ENCODE measurements at regions not wholly inside any gene's neighbourhood (a gene's known extent, or its start where the extent isn't known, plus 50 kb on each side); places are given as distances from the start of the nearest gene placed in this dataset.

DNA sequence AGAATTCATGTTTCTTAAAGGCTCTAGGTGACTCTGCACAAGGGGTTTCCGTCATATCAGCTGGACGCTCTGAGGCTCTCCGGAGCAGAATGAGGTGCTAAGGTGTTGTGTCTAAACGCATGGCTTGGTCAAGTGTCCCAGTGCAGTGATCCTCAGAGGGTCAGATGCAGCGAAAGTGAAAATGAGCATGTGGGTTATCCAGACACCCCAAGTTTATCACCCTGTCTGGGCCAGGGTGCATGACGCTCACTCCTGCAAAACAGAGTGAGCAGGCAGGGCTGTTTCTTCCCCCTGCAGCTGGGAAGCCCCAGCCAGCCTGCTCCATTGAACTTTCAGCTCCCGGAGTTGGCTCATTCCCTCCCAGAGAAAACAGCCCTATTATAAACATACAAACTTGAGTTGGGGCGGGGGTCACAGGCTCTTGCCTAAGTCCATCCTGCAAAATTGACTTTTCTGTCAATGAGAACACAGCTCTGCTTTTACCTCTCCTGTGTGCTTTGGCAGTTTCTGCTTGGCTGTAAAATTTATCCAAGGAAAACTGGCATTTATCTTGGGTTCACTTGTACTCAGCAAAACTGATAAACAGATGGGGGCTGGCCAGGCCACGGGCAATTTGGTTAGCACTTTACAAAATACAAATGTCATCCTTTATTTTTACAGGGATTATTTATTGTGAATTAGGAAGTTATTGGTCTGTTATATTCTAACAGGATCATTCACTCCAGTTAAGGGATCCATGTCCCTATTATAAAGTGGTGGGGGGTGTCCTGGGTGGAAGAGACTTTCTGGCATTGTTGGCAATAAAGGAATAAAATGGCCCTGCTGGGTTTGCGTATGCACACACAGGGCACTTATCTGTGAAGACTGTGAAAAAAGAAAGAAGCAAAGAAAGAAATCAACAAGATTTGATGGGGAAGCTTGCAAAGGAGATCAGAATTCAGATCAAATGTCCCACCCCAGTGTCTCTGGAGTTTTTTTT lies 154.9 kb downstream of the FOXA2 start (continued):
- TF ChIP-seq, protein P1, sequence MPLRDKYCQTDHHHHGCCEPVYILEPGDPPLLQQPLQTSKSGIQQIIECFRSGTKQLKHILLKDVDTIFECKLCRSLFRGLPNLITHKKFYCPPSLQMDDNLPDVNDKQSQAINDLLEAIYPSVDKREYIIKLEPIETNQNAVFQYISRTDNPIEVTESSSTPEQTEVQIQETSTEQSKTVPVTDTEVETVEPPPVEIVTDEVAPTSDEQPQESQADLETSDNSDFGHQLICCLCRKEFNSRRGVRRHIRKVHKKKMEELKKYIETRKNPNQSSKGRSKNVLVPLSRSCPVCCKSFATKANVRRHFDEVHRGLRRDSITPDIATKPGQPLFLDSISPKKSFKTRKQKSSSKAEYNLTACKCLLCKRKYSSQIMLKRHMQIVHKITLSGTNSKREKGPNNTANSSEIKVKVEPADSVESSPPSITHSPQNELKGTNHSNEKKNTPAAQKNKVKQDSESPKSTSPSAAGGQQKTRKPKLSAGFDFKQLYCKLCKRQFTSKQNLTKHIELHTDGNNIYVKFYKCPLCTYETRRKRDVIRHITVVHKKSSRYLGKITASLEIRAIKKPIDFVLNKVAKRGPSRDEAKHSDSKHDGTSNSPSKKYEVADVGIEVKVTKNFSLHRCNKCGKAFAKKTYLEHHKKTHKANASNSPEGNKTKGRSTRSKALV (CRISPR knock-in tag; IDR thresholded peaks at IDR 0.05) = peak; percentile 90
- TF ChIP-seq ZNF282 (IDR thresholded peaks at IDR 0.05; ENCODE audit: partially characterized antibody) (no peak), ZNF143 (CRISPR knock-in tag; IDR thresholded peaks at IDR 0.05) (no peak; the same call in 1 of the 2 replicates), ZNF468 (CRISPR knock-in tag; IDR thresholded peaks at IDR 0.05) (no peak), CHD2 (IDR thresholded peaks at IDR 0.05; ENCODE audit: low read depth, low read length) (no peak), ZNF274 (CRISPR knock-in tag; IDR thresholded peaks at IDR 0.05) (no peak), ZNF749 (CRISPR knock-in tag; IDR thresholded peaks at IDR 0.05; ENCODE audit: borderline replicate concordance) (no peak), SMC3 (IDR thresholded peaks at IDR 0.05; ENCODE audit: low read length) (peak; percentile 26; the same call in 1 of the 2 replicates), TRIM24 (CRISPR knock-in tag; IDR thresholded peaks at IDR 0.05) (0 out of 2 replicates have a peak, but pooled peaks have one; percentile 59), ZNF350 (CRISPR knock-in tag; IDR thresholded peaks at IDR 0.05; ENCODE audit: borderline replicate concordance, low read depth) (peak; percentile 73; the same call in 1 of the 2 replicates)
- TF ChIP-seq, protein P2, sequence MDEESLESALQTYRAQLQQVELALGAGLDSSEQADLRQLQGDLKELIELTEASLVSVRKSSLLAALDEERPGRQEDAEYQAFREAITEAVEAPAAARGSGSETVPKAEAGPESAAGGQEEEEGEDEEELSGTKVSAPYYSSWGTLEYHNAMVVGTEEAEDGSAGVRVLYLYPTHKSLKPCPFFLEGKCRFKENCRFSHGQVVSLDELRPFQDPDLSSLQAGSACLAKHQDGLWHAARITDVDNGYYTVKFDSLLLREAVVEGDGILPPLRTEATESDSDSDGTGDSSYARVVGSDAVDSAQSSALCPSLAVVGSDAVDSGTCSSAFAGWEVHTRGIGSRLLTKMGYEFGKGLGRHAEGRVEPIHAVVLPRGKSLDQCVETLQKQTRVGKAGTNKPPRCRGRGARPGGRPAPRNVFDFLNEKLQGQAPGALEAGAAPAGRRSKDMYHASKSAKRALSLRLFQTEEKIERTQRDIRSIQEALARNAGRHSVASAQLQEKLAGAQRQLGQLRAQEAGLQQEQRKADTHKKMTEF (CRISPR knock-in tag; IDR thresholded peaks at IDR 0.05) = peak; percentile 91
- TF ChIP-seq, protein P3, sequence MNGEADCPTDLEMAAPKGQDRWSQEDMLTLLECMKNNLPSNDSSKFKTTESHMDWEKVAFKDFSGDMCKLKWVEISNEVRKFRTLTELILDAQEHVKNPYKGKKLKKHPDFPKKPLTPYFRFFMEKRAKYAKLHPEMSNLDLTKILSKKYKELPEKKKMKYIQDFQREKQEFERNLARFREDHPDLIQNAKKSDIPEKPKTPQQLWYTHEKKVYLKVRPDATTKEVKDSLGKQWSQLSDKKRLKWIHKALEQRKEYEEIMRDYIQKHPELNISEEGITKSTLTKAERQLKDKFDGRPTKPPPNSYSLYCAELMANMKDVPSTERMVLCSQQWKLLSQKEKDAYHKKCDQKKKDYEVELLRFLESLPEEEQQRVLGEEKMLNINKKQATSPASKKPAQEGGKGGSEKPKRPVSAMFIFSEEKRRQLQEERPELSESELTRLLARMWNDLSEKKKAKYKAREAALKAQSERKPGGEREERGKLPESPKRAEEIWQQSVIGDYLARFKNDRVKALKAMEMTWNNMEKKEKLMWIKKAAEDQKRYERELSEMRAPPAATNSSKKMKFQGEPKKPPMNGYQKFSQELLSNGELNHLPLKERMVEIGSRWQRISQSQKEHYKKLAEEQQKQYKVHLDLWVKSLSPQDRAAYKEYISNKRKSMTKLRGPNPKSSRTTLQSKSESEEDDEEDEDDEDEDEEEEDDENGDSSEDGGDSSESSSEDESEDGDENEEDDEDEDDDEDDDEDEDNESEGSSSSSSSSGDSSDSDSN (CRISPR knock-in tag; IDR thresholded peaks at IDR 0.05) = no peak; the same call in 1 of the 2 replicates
- TF ChIP-seq, protein P4, sequence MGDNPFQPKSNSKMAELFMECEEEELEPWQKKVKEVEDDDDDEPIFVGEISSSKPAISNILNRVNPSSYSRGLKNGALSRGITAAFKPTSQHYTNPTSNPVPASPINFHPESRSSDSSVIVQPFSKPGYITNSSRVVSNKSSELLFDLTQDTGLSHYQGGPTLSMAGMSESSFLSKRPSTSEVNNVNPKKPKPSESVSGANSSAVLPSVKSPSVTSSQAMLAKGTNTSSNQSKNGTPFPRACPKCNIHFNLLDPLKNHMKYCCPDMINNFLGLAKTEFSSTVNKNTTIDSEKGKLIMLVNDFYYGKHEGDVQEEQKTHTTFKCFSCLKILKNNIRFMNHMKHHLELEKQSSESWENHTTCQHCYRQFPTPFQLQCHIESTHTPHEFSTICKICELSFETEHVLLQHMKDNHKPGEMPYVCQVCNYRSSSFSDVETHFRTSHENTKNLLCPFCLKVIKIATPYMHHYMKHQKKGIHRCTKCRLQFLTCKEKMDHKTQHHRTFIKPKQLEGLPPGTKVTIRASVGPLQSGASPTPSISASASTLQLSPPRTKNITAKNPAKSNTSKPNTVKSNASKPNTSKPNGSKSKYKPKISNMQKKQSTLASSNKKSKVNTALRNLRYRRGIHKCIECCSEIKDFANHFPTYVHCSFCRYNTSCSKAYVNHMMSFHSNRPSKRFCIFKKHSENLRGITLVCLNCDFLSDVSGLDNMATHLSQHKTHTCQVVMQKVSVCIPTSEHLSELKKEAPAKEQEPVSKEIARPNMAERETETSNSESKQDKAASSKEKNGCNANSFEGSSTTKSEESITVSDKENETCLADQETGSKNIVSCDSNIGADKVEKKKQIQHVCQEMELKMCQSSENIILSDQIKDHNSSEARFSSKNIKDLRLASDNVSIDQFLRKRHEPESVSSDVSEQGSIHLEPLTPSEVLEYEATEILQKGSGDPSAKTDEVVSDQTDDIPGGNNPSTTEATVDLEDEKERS (CRISPR knock-in tag; IDR thresholded peaks at IDR 0.05) = peak; percentile 67; the same call in 1 of the 2 replicates
- TF ChIP-seq, protein P5, sequence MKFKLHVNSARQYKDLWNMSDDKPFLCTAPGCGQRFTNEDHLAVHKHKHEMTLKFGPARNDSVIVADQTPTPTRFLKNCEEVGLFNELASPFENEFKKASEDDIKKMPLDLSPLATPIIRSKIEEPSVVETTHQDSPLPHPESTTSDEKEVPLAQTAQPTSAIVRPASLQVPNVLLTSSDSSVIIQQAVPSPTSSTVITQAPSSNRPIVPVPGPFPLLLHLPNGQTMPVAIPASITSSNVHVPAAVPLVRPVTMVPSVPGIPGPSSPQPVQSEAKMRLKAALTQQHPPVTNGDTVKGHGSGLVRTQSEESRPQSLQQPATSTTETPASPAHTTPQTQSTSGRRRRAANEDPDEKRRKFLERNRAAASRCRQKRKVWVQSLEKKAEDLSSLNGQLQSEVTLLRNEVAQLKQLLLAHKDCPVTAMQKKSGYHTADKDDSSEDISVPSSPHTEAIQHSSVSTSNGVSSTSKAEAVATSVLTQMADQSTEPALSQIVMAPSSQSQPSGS (CRISPR knock-in tag; IDR thresholded peaks at IDR 0.05) = peak; percentile 81
- TF ChIP-seq, protein P6, sequence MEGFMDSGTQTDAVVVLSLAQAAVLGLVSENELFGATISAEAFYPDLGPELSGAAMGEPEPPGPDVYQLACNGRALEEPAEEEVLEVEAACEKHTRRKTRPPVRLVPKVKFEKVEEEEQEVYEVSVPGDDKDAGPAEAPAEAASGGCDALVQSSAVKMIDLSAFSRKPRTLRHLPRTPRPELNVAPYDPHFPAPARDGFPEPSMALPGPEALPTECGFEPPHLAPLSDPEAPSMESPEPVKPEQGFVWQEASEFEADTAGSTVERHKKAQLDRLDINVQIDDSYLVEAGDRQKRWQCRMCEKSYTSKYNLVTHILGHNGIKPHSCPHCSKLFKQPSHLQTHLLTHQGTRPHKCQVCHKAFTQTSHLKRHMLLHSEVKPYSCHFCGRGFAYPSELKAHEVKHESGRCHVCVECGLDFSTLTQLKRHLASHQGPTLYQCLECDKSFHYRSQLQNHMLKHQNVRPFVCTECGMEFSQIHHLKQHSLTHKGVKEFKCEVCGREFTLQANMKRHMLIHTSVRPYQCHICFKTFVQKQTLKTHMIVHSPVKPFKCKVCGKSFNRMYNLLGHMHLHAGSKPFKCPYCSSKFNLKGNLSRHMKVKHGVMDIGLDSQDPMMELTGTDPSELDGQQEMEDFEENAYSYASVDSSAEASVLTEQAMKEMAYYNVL (CRISPR knock-in tag; IDR thresholded peaks at IDR 0.05; ENCODE audit: borderline replicate concordance) = peak; percentile 95

All from HepG2 (cell line).